ENCODE measurements at regions not wholly inside any gene's neighbourhood (a gene's known extent, or its start where the extent isn't known, plus 50 kb on each side); places are given as distances from the start of the nearest gene placed in this dataset.
"Not testable (repeated sequence)": the region's sequence is repeated elsewhere in the genome, so short reads cannot be mapped to it uniquely, and the experiment has no call there.

- Histone ChIP-seq H3K4ac (ENCODE audit: low read depth, low read length) (no peak overlapping the region), H2BK15ac (replicated peaks; ENCODE audit: low read depth) (no peak overlapping the region), H3K56ac (ENCODE audit: low read length) (no peak overlapping the region), H3K9ac (ENCODE audit: low read length) (no peak overlapping the region), H3K4me3 (ENCODE audit: low read length) (no peak overlapping the region), H2BK120ac (ENCODE audit: low read depth, low read length) (no peak overlapping the region), H3K4me2 (ENCODE audit: low read length) (no peak overlapping the region), H3K79me1 (ENCODE audit: low read length) (no peaks in the 10 kb centered on the region), H3K27ac (ENCODE audit: low read depth, low read length) (no peak overlapping the region), H3K27me3 (ENCODE audit: insufficient read depth, low read length, poor library complexity) (no peaks in the 10 kb centered on the region), H3K79me2 (ENCODE audit: control insufficient read depth, insufficient read depth, low read length) (no peaks in the 10 kb centered on the region), H2AK5ac (ENCODE audit: low read length) (no peak overlapping the region), H3K18ac (ENCODE audit: low read length) (no peak overlapping the region), H4K5ac (ENCODE audit: low read length) (no peak overlapping the region), H4K8ac (ENCODE audit: low read depth, low read length) (no peak overlapping the region), H3K36me3 (ENCODE audit: control insufficient read depth, insufficient read depth, low read length) (no peaks in the 10 kb centered on the region), H3K4me1 (ENCODE audit: control insufficient read depth, low read depth, low read length) (no peaks in the 10 kb centered on the region), H2BK5ac (ENCODE audit: low read length) (no peak overlapping the region), H3K23ac (ENCODE audit: low read length) (no peak overlapping the region)
- WGBS (ENCODE audit: extremely low coverage, insufficient coverage, low lambda C conversion rate), result no CpG with 5 or more reads among the region's 1 CpG
- peak; percentile 53 for DNase-seq
These were observed 326.4 kb downstream of the DCHS2 start for GRCh38 chr4:154164931-154165839.

GRCh38 chr4:154160519-154161301, 330.9 kb downstream of the DCHS2 start:
- Histone ChIP-seq H3K27me3 (ENCODE audit: insufficient read depth, low read length, poor library complexity) (no peaks in the 10 kb centered on the region), H4K8ac (ENCODE audit: low read depth, low read length) (no peak overlapping the region), H3K4me2 (ENCODE audit: low read length) (no peak overlapping the region), H3K79me1 (ENCODE audit: low read length) (no peaks in the 10 kb centered on the region), H4K5ac (ENCODE audit: low read length) (no peak overlapping the region), H3K4me3 (ENCODE audit: low read length) (no peak overlapping the region), H3K18ac (ENCODE audit: low read length) (no peak overlapping the region), H2AK5ac (ENCODE audit: low read length) (no peak overlapping the region), H3K9ac (ENCODE audit: low read length) (no peak overlapping the region), H3K23ac (ENCODE audit: low read length) (no peak overlapping the region), H2BK5ac (ENCODE audit: low read length) (no peak overlapping the region), H3K79me2 (ENCODE audit: control insufficient read depth, insufficient read depth, low read length) (no peaks in the 10 kb centered on the region), H3K27ac (ENCODE audit: low read depth, low read length) (no peak overlapping the region), H3K4ac (ENCODE audit: low read depth, low read length) (no peak overlapping the region), H3K56ac (ENCODE audit: low read length) (no peak overlapping the region), H3K4me1 (ENCODE audit: control insufficient read depth, low read depth, low read length) (no peaks in the 10 kb centered on the region), H3K36me3 (ENCODE audit: control insufficient read depth, insufficient read depth, low read length) (no peaks in the 10 kb centered on the region), H2BK120ac (ENCODE audit: low read depth, low read length) (no peak overlapping the region), H2BK15ac (replicated peaks; ENCODE audit: low read depth) (no peak overlapping the region)
- DNase-seq, result no peak
- WGBS (ENCODE audit: extremely low coverage, insufficient coverage, low lambda C conversion rate), result no CpG with 5 or more reads among the region's 5 CpGs

GRCh38 chr4:154158361-154159155, 333.0 kb downstream of the DCHS2 start:
- H3K79me2 ChIP-seq (ENCODE audit: control insufficient read depth, insufficient read depth, low read length), result no peaks in the 10 kb centered on the region
- DNase-seq, result no peak

GRCh38 chr4:154152546-154152945, 339.1 kb downstream of the DCHS2 start:
- Histone ChIP-seq H3K18ac (ENCODE audit: low read length) (no peak overlapping the region), H3K79me2 (ENCODE audit: control insufficient read depth, insufficient read depth, low read length) (no peaks in the 10 kb centered on the region), H4K8ac (ENCODE audit: low read depth, low read length) (no peak overlapping the region), H2BK15ac (replicated peaks; ENCODE audit: low read depth) (no peak overlapping the region), H4K5ac (ENCODE audit: low read length) (no peak overlapping the region), H3K4me2 (ENCODE audit: low read length) (no peak overlapping the region), H2BK120ac (ENCODE audit: low read depth, low read length) (no peak overlapping the region), H2AK5ac (ENCODE audit: low read length) (no peak overlapping the region), H3K4me1 (ENCODE audit: control insufficient read depth, low read depth, low read length) (no peaks in the 10 kb centered on the region), H3K4ac (ENCODE audit: low read depth, low read length) (no peak overlapping the region), H3K9ac (ENCODE audit: low read length) (no peak overlapping the region), H2BK5ac (ENCODE audit: low read length) (no peak overlapping the region), H3K4me3 (ENCODE audit: low read length) (no peak overlapping the region), H3K27me3 (ENCODE audit: insufficient read depth, low read length, poor library complexity) (no peaks in the 10 kb centered on the region), H3K23ac (ENCODE audit: low read length) (no peak overlapping the region), H3K36me3 (ENCODE audit: control insufficient read depth, insufficient read depth, low read length) (no peaks in the 10 kb centered on the region), H3K27ac (ENCODE audit: low read depth, low read length) (no peak overlapping the region), H3K56ac (ENCODE audit: low read length) (no peak overlapping the region), H3K79me1 (ENCODE audit: low read length) (no peaks in the 10 kb centered on the region)
- WGBS (ENCODE audit: extremely low coverage, insufficient coverage, low lambda C conversion rate), result no CpG with 5 or more reads among the region's 13 CpGs
- no peak for DNase-seq

More at GRCh38 chr4:154158361-154159155, 333.0 kb downstream of the DCHS2 start:
- Histone ChIP-seq H3K4me1 (ENCODE audit: control insufficient read depth, low read depth, low read length) (no peaks in the 10 kb centered on the region), H3K4me3 (ENCODE audit: low read length) (no peak overlapping the region), H3K9ac (ENCODE audit: low read length) (no peak overlapping the region), H4K8ac (ENCODE audit: low read depth, low read length) (no peak overlapping the region), H2AK5ac (ENCODE audit: low read length) (no peak overlapping the region), H2BK120ac (ENCODE audit: low read depth, low read length) (no peak overlapping the region), H4K5ac (ENCODE audit: low read length) (no peak overlapping the region), H2BK5ac (ENCODE audit: low read length) (no peak overlapping the region), H3K36me3 (ENCODE audit: control insufficient read depth, insufficient read depth, low read length) (no peaks in the 10 kb centered on the region), H3K18ac (ENCODE audit: low read length) (no peak overlapping the region), H3K4ac (ENCODE audit: low read depth, low read length) (no peak overlapping the region), H3K56ac (ENCODE audit: low read length) (no peak overlapping the region), H3K4me2 (ENCODE audit: low read length) (no peak overlapping the region), H2BK15ac (replicated peaks; ENCODE audit: low read depth) (no peak overlapping the region), H3K79me1 (ENCODE audit: low read length) (no peaks in the 10 kb centered on the region), H3K23ac (ENCODE audit: low read length) (no peak overlapping the region), H3K27me3 (ENCODE audit: insufficient read depth, low read length, poor library complexity) (no peaks in the 10 kb centered on the region), H3K27ac (ENCODE audit: low read depth, low read length) (no peak overlapping the region)
- WGBS (ENCODE audit: extremely low coverage, insufficient coverage, low lambda C conversion rate), result no CpG with 5 or more reads among the region's 6 CpGs

GRCh38 chr4:154149236-154149635, 342.4 kb downstream of the DCHS2 start:
- not testable (repeated sequence) for H3K79me1 ChIP-seq (ENCODE audit: low read length); H3K18ac ChIP-seq (ENCODE audit: low read length); H3K4me1 ChIP-seq (ENCODE audit: control insufficient read depth, low read depth, low read length); H3K36me3 ChIP-seq (ENCODE audit: control insufficient read depth, insufficient read depth, low read length); DNase-seq; H2BK120ac ChIP-seq (ENCODE audit: low read depth, low read length); H3K9ac ChIP-seq (ENCODE audit: low read length); H2BK5ac ChIP-seq (ENCODE audit: low read length); H3K23ac ChIP-seq (ENCODE audit: low read length); H3K4me3 ChIP-seq (ENCODE audit: low read length); H2AK5ac ChIP-seq (ENCODE audit: low read length); H4K5ac ChIP-seq (ENCODE audit: low read length); H3K4me2 ChIP-seq (ENCODE audit: low read length); H2BK15ac ChIP-seq (replicated peaks; ENCODE audit: low read depth); H4K8ac ChIP-seq (ENCODE audit: low read depth, low read length); H3K79me2 ChIP-seq (ENCODE audit: control insufficient read depth, insufficient read depth, low read length); H3K4ac ChIP-seq (ENCODE audit: low read depth, low read length); H3K56ac ChIP-seq (ENCODE audit: low read length); H3K27ac ChIP-seq (ENCODE audit: low read depth, low read length); H3K27me3 ChIP-seq (ENCODE audit: insufficient read depth, low read length, poor library complexity)
- no CpG with 5 or more reads among the region's 5 CpGs for WGBS (ENCODE audit: extremely low coverage, insufficient coverage, low lambda C conversion rate)

All from mesendoderm (in vitro differentiated cells).